ENCODE measurements at regions not wholly inside any gene's neighbourhood (a gene's known extent, or its start where the extent isn't known, plus 50 kb on each side); places are given as distances from the start of the nearest gene placed in this dataset.
A peak's percentile ranks its signal among the peaks of the same experiment; 100 is the strongest.

DNA sequence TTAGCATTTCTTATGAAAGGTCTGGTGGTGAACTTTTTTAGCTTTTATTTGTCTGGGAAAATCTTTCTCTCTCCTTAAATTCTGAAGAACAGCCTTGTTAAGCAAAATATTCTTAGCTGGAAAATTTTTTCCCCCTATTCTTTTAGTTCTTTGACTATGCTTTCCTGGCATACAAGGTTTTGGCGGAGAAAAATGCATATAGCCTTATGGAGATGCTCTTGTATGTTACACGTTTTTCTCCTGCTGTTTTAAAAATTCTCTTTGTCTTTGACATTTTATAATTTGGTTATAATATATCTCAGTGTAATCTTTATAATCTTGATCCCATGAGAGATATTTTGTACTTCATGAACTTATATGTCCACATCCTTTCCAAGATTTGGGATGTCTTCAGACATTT lies 1190.4 kb upstream of the ZEB2 start:
- WGBS, 3 donors, result 89 to 92% (median 91%) methylated on average over 2 of the region's 2 CpGs
- H3K4me1 ChIP-seq (ENCODE audit: insufficient read depth), result no peaks in the 10 kb centered on the region
- H3K27ac ChIP-seq, result no peak overlapping the region
- H3K9me3 ChIP-seq, result no peaks in the 10 kb centered on the region
- TF ChIP-seq, protein P1, sequence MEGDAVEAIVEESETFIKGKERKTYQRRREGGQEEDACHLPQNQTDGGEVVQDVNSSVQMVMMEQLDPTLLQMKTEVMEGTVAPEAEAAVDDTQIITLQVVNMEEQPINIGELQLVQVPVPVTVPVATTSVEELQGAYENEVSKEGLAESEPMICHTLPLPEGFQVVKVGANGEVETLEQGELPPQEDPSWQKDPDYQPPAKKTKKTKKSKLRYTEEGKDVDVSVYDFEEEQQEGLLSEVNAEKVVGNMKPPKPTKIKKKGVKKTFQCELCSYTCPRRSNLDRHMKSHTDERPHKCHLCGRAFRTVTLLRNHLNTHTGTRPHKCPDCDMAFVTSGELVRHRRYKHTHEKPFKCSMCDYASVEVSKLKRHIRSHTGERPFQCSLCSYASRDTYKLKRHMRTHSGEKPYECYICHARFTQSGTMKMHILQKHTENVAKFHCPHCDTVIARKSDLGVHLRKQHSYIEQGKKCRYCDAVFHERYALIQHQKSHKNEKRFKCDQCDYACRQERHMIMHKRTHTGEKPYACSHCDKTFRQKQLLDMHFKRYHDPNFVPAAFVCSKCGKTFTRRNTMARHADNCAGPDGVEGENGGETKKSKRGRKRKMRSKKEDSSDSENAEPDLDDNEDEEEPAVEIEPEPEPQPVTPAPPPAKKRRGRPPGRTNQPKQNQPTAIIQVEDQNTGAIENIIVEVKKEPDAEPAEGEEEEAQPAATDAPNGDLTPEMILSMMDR (IDR thresholded peaks at IDR 0.05), result no peak
- TF ChIP-seq POLR2A (IDR thresholded peaks at IDR 0.05) (no peak), EP300 (IDR thresholded peaks at IDR 0.05) (no peak)
- no peaks in the 10 kb centered on the region for H3K27me3 ChIP-seq
- no peak for DNase-seq
- no peak overlapping the region for H3K4me3 ChIP-seq
- intact Hi-C loops (cut with DNase I), result no loop called here
- no peaks in the 10 kb centered on the region for H3K36me3 ChIP-seq

DNA sequence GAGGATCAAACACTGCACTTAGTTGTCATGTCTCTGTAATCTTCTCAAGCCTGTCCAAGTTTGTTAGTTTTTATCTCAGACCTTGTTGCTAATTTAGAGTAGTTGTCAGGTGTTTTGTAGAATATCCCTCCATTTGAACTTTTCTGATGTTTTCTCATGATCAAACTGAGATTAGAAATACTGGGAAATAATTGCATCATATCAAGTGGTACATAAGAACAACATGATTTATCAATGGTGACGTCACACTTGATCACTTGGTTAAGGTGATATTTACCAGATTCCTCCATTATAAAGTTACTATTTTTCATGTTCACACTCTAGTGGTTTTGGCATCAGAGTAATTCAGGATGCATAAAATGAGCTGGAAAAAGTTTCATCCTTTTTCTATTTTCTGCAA lies 1182.4 kb upstream of the ZEB2 start:
- H3K4me1 ChIP-seq (ENCODE audit: insufficient read depth), result no peaks in the 10 kb centered on the region
- no peaks in the 10 kb centered on the region for H3K9me3 ChIP-seq
- no peaks in the 10 kb centered on the region for H3K36me3 ChIP-seq
- TF ChIP-seq EP300 (IDR thresholded peaks at IDR 0.05) (no peak), POLR2A (IDR thresholded peaks at IDR 0.05) (no peak)
- TF ChIP-seq, protein P1 (IDR thresholded peaks at IDR 0.05), result no peak
- no peak for DNase-seq
- intact Hi-C loops (cut with DNase I), result no loop called here
- no peak overlapping the region for H3K27ac ChIP-seq
- H3K27me3 ChIP-seq, result no peaks in the 10 kb centered on the region
- H3K4me3 ChIP-seq, result no peak overlapping the region
- WGBS, 3 donors, result 69 to 76% (median 73%) methylated on average over 1 of the region's 1 CpG

DNA sequence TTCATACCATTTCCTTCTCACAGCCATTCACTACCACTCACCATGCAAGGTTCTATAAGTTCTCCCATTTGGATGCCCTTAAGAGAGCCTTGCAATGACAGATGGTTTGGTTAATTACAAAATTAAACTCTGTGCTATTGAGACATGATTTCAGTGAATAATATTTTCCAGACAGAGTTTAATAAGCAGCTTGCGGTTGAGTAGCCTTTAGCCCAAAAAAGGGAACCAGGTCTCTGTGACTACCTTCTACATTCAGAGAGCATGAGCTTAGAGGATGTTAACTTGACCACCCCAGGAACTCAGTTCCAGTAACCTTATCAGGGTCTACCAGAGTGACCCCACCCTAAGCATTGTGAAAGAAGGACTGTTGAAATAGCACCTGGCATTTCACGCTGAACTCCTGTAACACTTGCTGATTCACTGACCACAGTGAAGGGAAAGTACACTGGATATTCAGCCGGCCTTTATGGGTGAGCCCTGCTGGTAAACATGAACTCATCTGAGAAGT lies 1173.1 kb upstream of the ZEB2 start:
- no peaks in the 10 kb centered on the region for H3K36me3 ChIP-seq
- DNase-seq, result peak in 1 of 5 donors; percentile 18
- 59 to 82% (median 78%) methylated on average over 3 of the region's 3 CpGs for WGBS, 3 donors
- H3K4me1 ChIP-seq (ENCODE audit: insufficient read depth), result no peaks in the 10 kb centered on the region
- no peak for TF ChIP-seq POLR2A (IDR thresholded peaks at IDR 0.05)
- TF ChIP-seq, protein P1 (IDR thresholded peaks at IDR 0.05), result no peak
- no peak for TF ChIP-seq EP300 (IDR thresholded peaks at IDR 0.05)
- H3K27ac ChIP-seq, result no peak overlapping the region
- H3K9me3 ChIP-seq, result no peaks in the 10 kb centered on the region
- no peak overlapping the region for H3K4me3 ChIP-seq
- intact Hi-C loops (cut with DNase I), result no loop called here
- no peaks in the 10 kb centered on the region for H3K27me3 ChIP-seq

DNA sequence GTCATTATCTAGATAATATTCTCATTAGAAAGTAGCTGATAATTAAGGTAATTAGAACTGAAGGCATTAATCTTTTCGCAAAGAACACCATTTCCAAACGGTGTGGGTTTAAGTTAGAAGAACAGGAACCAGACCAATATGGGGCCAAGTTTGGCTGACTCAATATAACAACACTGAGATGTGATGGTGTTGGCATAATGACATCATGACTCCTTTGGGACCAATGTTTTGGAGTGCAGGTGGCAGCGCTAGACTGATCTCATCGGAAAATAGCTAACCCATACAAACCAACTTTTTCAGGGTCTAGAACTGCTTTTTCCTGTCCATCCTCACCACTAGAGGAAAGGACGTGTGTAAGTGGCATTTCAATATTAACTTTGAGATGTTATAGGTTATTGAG lies 1171.7 kb upstream of the ZEB2 start:
- Histone ChIP-seq H3K4me1 (ENCODE audit: insufficient read depth) (no peaks in the 10 kb centered on the region), H3K27me3 (no peaks in the 10 kb centered on the region), H3K9me3 (no peaks in the 10 kb centered on the region), H3K36me3 (no peaks in the 10 kb centered on the region), H3K4me3 (no peak overlapping the region), H3K27ac (no peak overlapping the region)
- TF ChIP-seq, protein P1 (IDR thresholded peaks at IDR 0.05), result no peak
- no peak for TF ChIP-seq EP300 (IDR thresholded peaks at IDR 0.05)
- TF ChIP-seq POLR2A (IDR thresholded peaks at IDR 0.05), result no peak
- no peak for DNase-seq
- intact Hi-C loops (cut with DNase I), result no loop called here
- WGBS, 3 donors, result 89 to 94% (median 92%) methylated on average over 5 of the region's 5 CpGs
